GM12878 (cell line): ENCODE measurements at regions not wholly inside any gene's neighbourhood (a gene's known extent, or its start where the extent isn't known, plus 50 kb on each side); places are given as distances from the start of the nearest gene placed in this dataset.

Source experiments
- ATAC-seq: fragments of 200-7000 bp; cut with Tn5 transposase; 3 replicates; pipeline ENCODE4 v1.9.1; 2020; ENCODE audit warnings: mild to moderate bottlenecking, moderate library complexity
- BruUV-seq: library from RNA; stranded (reverse); fragments of 400-500 nt; replicated peaks from 2 replicates; lab custom pipeline; 2021; lab: Mats Ljungman, UMichigan
- CTCF ChIA-PET: fragments of 300-600 bp; sonication (Branson Sonifier 250); formaldehyde crosslinking; extraction: SDS; loops from one replicate; lab custom pipeline; 2021; ENCODE audit warnings: inconsistent platforms; lab: Yijun Ruan, JAX
- POLR2A ChIA-PET: fragments of 350-600 bp; formaldehyde crosslinking; extraction: SDS; loops from one replicate; lab custom pipeline; 2021; ENCODE audit warnings: inconsistent platforms; lab: Charles Lee
- RAD21 ChIA-PET: fragments of 300-600 bp; sonication (Branson Sonifier 250); formaldehyde crosslinking; loops from one replicate; lab custom pipeline; 2023; ENCODE audit warnings: antibody characterized with exemption; ENCODE audit not compliant: unreplicated experiment; lab: Charles Lee
- SMC1A ChIA-PET: fragments of 300-600 bp; sonication (Branson Sonifier 250); formaldehyde crosslinking; loops from one replicate; lab custom pipeline; 2023; ENCODE audit not compliant: unreplicated experiment, uncharacterized antibody; lab: Charles Lee
- DNase-seq: peaks from one replicate; pipeline ENCODE4 v3.0.0-alpha.2; 2011; ENCODE audit warnings: low read depth, low spot score
- FAIRE-seq: peaks from 3 replicates; lab custom pipeline; 2011; peaks lifted over from hg19 to GRCh38; lab: Jason Lieb, UNC
- H2AFZ ChIP-seq: 2 replicates; pipeline ENCODE4 v1.6.0; 2011; ENCODE audit warnings: low read depth, low read length, control low read depth; ENCODE audit not compliant: control insufficient read depth
- H3K27ac ChIP-seq: 2 replicates; pipeline ENCODE4 v1.5.1; 2011; ENCODE audit warnings: control low read depth; ENCODE audit not compliant: control insufficient read depth, insufficient read depth
- H3K27me3 ChIP-seq, 2 experiments: replicated peaks in 1 of 2; 2 replicates each; pipeline versions ENCODE4 v1.6.0 to v1.6.1; 2011; ENCODE audit warnings: low read length in 1 of 2; ENCODE audit not compliant: control insufficient read depth in 2 of 2, insufficient read depth in 2 of 2
- H3K36me3 ChIP-seq, 2 experiments: 2 replicates each; pipeline ENCODE4 v1.5.1; 2011; ENCODE audit warnings: low read length in 1 of 2; ENCODE audit not compliant: control insufficient read depth in 2 of 2, insufficient read depth in 2 of 2
- H3K4me1 ChIP-seq: 2 replicates; pipeline ENCODE4 v1.6.1; 2011; ENCODE audit warnings: mild to moderate bottlenecking, low read length, moderate library complexity, mixed read lengths; ENCODE audit not compliant: control insufficient read depth, insufficient read depth
- H3K4me2 ChIP-seq: 2 replicates; pipeline ENCODE4 v1.6.0; 2011; ENCODE audit warnings: control low read depth; ENCODE audit not compliant: control insufficient read depth, insufficient read depth
- H3K4me3 ChIP-seq: fragments of 200-600 bp; sonication (generic); 2 replicates; pipeline ENCODE4 v1.5.1; 2016
- H3K79me2 ChIP-seq: 2 replicates; pipeline ENCODE4 v1.6.0; 2011; ENCODE audit warnings: low read length; ENCODE audit not compliant: control insufficient read depth, insufficient read depth
- H3K9ac ChIP-seq: 2 replicates; pipeline ENCODE4 v1.8.0; 2011; ENCODE audit warnings: low read length, control low read depth, mixed read lengths; ENCODE audit not compliant: control insufficient read depth, insufficient read depth
- H3K9me3 ChIP-seq: replicated peaks from 3 replicates; pipeline ENCODE4 v1.5.1; 2011; ENCODE audit warnings: mild to moderate bottlenecking, low read length; ENCODE audit not compliant: control insufficient read depth, insufficient read depth
- H4K20me1 ChIP-seq: 2 replicates; pipeline ENCODE4 v1.6.0; 2011; ENCODE audit not compliant: control insufficient read depth, insufficient read depth
- CBFB ChIP-seq: IDR thresholded peaks from 2 replicates; pipeline ENCODE4 v1.6.1; 2016; ENCODE audit warnings: antibody characterized with exemption, low read depth
- CBX3 ChIP-seq: fragments of 200-600 bp; sonication (generic); IDR thresholded peaks from 2 replicates; pipeline ENCODE4 v1.6.1; 2016; ENCODE audit warnings: low read depth, borderline replicate concordance
- ETV6 ChIP-seq, 2 experiments: fragments of 450-650 bp in 1 of 2; IDR thresholded peaks in 1 of 2; conservative IDR thresholded peaks in 1 of 2; 2 replicates each; pipeline ENCODE4 v1.6.1; 2014; ENCODE audit warnings: antibody characterized with exemption in 1 of 2, borderline replicate concordance in 1 of 2, low read depth in 1 of 2, mild to moderate bottlenecking in 1 of 2, moderate library complexity in 1 of 2
- JUND ChIP-seq: IDR thresholded peaks from 2 replicates; pipeline ENCODE4 v1.6.1; 2012; ENCODE audit warnings: low read depth, mild to moderate bottlenecking, low read length, improper control_type of control experiment, moderate library complexity
- POU2F2 ChIP-seq: IDR thresholded peaks from 3 replicates; pipeline ENCODE4 v1.6.1; 2011; ENCODE audit warnings: low read depth, mild to moderate bottlenecking, low read length, borderline replicate concordance
- RB1 ChIP-seq: fragments of 450-650 bp; formaldehyde crosslinking; IDR thresholded peaks from 2 replicates; pipeline ENCODE4 v1.6.1; 2017; ENCODE audit warnings: mild to moderate bottlenecking, borderline replicate concordance
- RELA ChIP-seq: fragments of 450-650 bp; IDR thresholded peaks from 2 replicates; pipeline ENCODE4 v1.8.0; 2014; ENCODE audit warnings: borderline replicate concordance; ENCODE audit not compliant: partially characterized antibody
- SPI1 ChIP-seq: IDR thresholded peaks from 2 replicates; pipeline ENCODE4 v1.6.1; 2011; ENCODE audit warnings: low read depth, mild to moderate bottlenecking, low read length, moderate library complexity, borderline replicate concordance; ENCODE audit not compliant: insufficient read depth
- SUPT20H ChIP-seq: IDR thresholded peaks from 2 replicates; pipeline ENCODE4 v1.6.1; 2011; ENCODE audit warnings: low read depth, mild to moderate bottlenecking, low read length, moderate library complexity, borderline replicate concordance; ENCODE audit not compliant: control insufficient read depth
- WGBS: methylation state at CpG from one replicate; pipeline ENCODE4 v1.1.6; 2016; ENCODE audit warnings: low lambda C conversion rate; ENCODE audit not compliant: insufficient replicate concordance, insufficient coverage; ENCODE audit errors: missing lambda C conversion rate; 5-methylcytosine and 5-hydroxymethylcytosine counted together
- in situ Hi-C: fragments of 300-500 bp; cut with MboI; formaldehyde crosslinking; loops from 9 replicates; pipeline ENCODE4 v1.14.3; 2018; ENCODE audit warnings: mixed read lengths
- intact Hi-C: fragments of 100-400 bp; cut with micrococcal nuclease; formaldehyde crosslinking; loops from one replicate; pipeline ENCODE4 v1.14.2; 2022; ENCODE audit not compliant: unreplicated experiment
- TF ChIP-seq, protein P1 (sequence below): fragments of 450-650 bp; IDR thresholded peaks from 2 replicates; pipeline ENCODE4 v1.6.1; 2017; ENCODE audit warnings: mild to moderate bottlenecking, low read depth, inconsistent platforms; ENCODE audit not compliant: poor library complexity, severe bottlenecking
- TF ChIP-seq, protein P2 (sequence below): IDR thresholded peaks from 2 replicates; pipeline ENCODE4 v1.6.1; 2012; ENCODE audit warnings: low read depth, low read length, improper control_type of control experiment
- TF ChIP-seq, protein P3 (sequence below): fragments of 450-650 bp; formaldehyde crosslinking; IDR thresholded peaks from 2 replicates; pipeline ENCODE4 v1.4.0; 2022; ENCODE audit warnings: mild to moderate bottlenecking, moderate library complexity
- TF ChIP-seq, protein P4 (sequence below): fragments of 450-650 bp; IDR thresholded peaks from 2 replicates; pipeline ENCODE4 v1.6.1; 2017; ENCODE audit warnings: borderline replicate concordance

DNA sequence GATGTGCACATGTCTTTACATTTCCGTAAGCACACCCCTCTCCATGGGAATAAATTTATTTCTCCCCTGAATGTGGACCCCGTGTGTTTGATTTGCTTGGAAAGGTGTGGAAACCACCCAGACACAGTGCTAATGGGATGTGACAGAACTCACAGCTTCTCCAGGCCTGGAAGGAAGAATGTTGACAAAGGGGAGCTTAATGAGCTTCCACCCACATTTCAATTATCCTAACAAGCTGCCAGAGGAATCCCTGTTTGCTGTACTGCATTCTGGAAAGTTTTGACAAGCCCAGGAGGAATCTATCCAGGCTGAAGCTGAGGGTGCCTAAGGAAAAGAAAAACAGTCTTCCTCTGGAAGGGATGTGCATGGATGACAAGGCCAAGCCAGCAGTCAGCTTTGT, 51.2 kb upstream of the CCDC60 start:
- Histone ChIP-seq H3K4me1 (no peaks in the 10 kb centered on the region), H3K27me3 (no peaks in the 10 kb centered on the region), H3K4me2 (no peak overlapping the region), H3K4me3 (no peak overlapping the region)
- DNase-seq: no peak
- POLR2A ChIA-PET: no interaction called here
- RAD21 ChIA-PET: no interaction called here
- SMC1A ChIA-PET: no interaction called here
- TF ChIP-seq JUND: no peak
- TF ChIP-seq CBFB: no peak
- no peak for TF ChIP-seq ETV6 (conservative IDR thresholded peaks at IDR 0.05 in 1 of 2, IDR thresholded peaks at IDR 0.05 in 1 of 2; ENCODE audit: borderline replicate concordance in 1 of 2, low read depth in 1 of 2)
- TF ChIP-seq CBX3: no peak
- no peak for TF ChIP-seq RB1
- TF ChIP-seq RELA: no peak
- TF ChIP-seq, protein P1, sequence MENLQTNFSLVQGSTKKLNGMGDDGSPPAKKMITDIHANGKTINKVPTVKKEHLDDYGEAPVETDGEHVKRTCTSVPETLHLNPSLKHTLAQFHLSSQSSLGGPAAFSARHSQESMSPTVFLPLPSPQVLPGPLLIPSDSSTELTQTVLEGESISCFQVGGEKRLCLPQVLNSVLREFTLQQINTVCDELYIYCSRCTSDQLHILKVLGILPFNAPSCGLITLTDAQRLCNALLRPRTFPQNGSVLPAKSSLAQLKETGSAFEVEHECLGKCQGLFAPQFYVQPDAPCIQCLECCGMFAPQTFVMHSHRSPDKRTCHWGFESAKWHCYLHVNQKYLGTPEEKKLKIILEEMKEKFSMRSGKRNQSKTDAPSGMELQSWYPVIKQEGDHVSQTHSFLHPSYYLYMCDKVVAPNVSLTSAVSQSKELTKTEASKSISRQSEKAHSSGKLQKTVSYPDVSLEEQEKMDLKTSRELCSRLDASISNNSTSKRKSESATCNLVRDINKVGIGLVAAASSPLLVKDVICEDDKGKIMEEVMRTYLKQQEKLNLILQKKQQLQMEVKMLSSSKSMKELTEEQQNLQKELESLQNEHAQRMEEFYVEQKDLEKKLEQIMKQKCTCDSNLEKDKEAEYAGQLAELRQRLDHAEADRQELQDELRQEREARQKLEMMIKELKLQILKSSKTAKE: no peak
- TF ChIP-seq, protein P2, sequence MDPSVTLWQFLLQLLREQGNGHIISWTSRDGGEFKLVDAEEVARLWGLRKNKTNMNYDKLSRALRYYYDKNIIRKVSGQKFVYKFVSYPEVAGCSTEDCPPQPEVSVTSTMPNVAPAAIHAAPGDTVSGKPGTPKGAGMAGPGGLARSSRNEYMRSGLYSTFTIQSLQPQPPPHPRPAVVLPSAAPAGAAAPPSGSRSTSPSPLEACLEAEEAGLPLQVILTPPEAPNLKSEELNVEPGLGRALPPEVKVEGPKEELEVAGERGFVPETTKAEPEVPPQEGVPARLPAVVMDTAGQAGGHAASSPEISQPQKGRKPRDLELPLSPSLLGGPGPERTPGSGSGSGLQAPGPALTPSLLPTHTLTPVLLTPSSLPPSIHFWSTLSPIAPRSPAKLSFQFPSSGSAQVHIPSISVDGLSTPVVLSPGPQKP: no peak
- TF ChIP-seq SUPT20H: no peak
- TF ChIP-seq SPI1: no peak
- TF ChIP-seq POU2F2: no peak
- TF ChIP-seq, protein P3, sequence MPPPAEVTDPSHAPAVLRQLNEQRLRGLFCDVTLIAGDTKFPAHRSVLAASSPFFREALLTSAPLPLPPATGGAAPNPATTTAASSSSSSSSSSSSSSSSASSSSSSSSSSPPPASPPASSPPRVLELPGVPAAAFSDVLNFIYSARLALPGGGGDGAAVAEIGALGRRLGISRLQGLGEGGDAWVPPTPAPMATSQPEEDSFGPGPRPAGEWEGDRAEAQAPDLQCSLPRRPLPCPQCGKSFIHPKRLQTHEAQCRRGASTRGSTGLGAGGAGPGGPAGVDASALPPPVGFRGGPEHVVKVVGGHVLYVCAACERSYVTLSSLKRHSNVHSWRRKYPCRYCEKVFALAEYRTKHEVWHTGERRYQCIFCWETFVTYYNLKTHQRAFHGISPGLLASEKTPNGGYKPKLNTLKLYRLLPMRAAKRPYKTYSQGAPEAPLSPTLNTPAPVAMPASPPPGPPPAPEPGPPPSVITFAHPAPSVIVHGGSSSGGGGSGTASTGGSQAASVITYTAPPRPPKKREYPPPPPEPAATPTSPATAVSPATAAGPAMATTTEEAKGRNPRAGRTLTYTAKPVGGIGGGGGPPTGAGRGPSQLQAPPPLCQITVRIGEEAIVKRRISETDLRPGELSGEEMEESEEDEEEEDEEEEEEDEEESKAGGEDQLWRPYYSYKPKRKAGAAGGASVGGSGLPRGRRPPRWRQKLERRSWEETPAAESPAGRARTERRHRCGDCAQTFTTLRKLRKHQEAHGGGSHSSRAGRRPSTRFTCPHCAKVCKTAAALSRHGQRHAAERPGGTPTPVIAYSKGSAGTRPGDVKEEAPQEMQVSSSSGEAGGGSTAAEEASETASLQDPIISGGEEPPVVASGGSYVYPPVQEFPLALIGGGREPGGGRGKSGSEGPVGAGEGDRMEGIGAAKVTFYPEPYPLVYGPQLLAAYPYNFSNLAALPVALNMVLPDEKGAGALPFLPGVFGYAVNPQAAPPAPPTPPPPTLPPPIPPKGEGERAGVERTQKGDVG (CRISPR knock-in tag): no peak
- TF ChIP-seq, protein P4, sequence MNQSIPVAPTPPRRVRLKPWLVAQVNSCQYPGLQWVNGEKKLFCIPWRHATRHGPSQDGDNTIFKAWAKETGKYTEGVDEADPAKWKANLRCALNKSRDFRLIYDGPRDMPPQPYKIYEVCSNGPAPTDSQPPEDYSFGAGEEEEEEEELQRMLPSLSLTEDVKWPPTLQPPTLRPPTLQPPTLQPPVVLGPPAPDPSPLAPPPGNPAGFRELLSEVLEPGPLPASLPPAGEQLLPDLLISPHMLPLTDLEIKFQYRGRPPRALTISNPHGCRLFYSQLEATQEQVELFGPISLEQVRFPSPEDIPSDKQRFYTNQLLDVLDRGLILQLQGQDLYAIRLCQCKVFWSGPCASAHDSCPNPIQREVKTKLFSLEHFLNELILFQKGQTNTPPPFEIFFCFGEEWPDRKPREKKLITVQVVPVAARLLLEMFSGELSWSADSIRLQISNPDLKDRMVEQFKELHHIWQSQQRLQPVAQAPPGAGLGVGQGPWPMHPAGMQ: no peak
- TF ChIP-seq, all 136 proteins: peak for 0
- ATAC-seq (no peak), FAIRE-seq (no peak)
- WGBS: 0% methylated on average over 2 of the region's 2 CpGs
- Histone ChIP-seq H3K9ac (no peak overlapping the region), H3K36me3 (no peaks in the 10 kb centered on the region), H4K20me1 (no peaks in the 10 kb centered on the region), H2AFZ (no peak overlapping the region), H3K27ac (no peak overlapping the region), H3K79me2 (no peaks in the 10 kb centered on the region), H3K9me3 (no peaks in the 10 kb centered on the region)
- no TSS peak for BruUV-seq
- intact Hi-C loops: no loop called here
- in situ Hi-C loops: no loop called here
- CTCF ChIA-PET: no interaction called here
